Astrocyte (in vitro differentiated cells and primary cell): ENCODE measurements at regions not wholly inside any gene's neighbourhood (a gene's known extent, or its start where the extent isn't known, plus 50 kb on each side); places are given as distances from the start of the nearest gene placed in this dataset.

ENCODE experiments used
- DNase-seq: peaks from one replicate; pipeline ENCODE4 v3.0.0-alpha.2; 2010; ENCODE audit warnings: low read depth
- FAIRE-seq: peaks from 2 replicates; lab custom pipeline; 2011; peaks lifted over from hg19 to GRCh38; lab: Jason Lieb, UNC
- H2AFZ ChIP-seq: 2 replicates; pipeline ENCODE4 v1.6.0; 2012; ENCODE audit warnings: low read depth, low read length, inconsistent platforms
- H3K27ac ChIP-seq: 2 replicates; pipeline ENCODE4 v1.5.1; 2011; ENCODE audit warnings: low read depth, low read length, inconsistent platforms
- H3K27me3 ChIP-seq: 2 replicates; pipeline ENCODE4 v1.6.0; 2011; ENCODE audit warnings: low read length, inconsistent platforms; ENCODE audit not compliant: insufficient read depth
- H3K36me3 ChIP-seq: 2 replicates; pipeline ENCODE4 v1.5.1; 2011; ENCODE audit warnings: low read length, inconsistent platforms; ENCODE audit not compliant: insufficient read depth
- H3K4me1 ChIP-seq: 2 replicates; pipeline ENCODE4 v1.5.1; 2011; ENCODE audit warnings: low read length, inconsistent platforms; ENCODE audit not compliant: insufficient read depth
- H3K4me2 ChIP-seq: 2 replicates; pipeline ENCODE4 v1.6.0; 2012; ENCODE audit warnings: low read length, inconsistent platforms
- H3K4me3 ChIP-seq: 2 replicates; pipeline ENCODE4 v1.5.1; 2011; ENCODE audit warnings: low read depth, mild to moderate bottlenecking, low read length, inconsistent platforms; ENCODE audit not compliant: insufficient read depth
- H3K79me2 ChIP-seq: 2 replicates; pipeline ENCODE4 v1.6.0; 2012; ENCODE audit warnings: mild to moderate bottlenecking, low read length, inconsistent platforms; ENCODE audit not compliant: insufficient read depth
- H3K9ac ChIP-seq: 2 replicates; pipeline ENCODE4 v1.6.0; 2012; ENCODE audit warnings: mild to moderate bottlenecking, low read length, inconsistent platforms
- H3K9me3 ChIP-seq: 2 replicates; pipeline ENCODE4 v1.5.1; 2012; ENCODE audit warnings: low read depth, mild to moderate bottlenecking, low read length, inconsistent platforms; ENCODE audit not compliant: insufficient read depth
- H4K20me1 ChIP-seq: 2 replicates; pipeline ENCODE4 v1.6.0; 2012; ENCODE audit warnings: low read length, inconsistent platforms; ENCODE audit not compliant: insufficient read depth
- H3K27ac Mint-ChIP-seq: one replicate; pipeline ENCODE4 v1.8.0; 2021; ENCODE audit warnings: mild to moderate bottlenecking, mixed read lengths; ENCODE audit not compliant: unreplicated experiment
- H3K27me3 Mint-ChIP-seq: one replicate; pipeline ENCODE4 v1.8.0; 2021; ENCODE audit warnings: low read depth, mixed read lengths; ENCODE audit not compliant: unreplicated experiment
- H3K36me3 Mint-ChIP-seq: one replicate; pipeline ENCODE4 v1.8.0; 2021; ENCODE audit warnings: low read depth, mixed read lengths; ENCODE audit not compliant: unreplicated experiment
- H3K4me1 Mint-ChIP-seq: one replicate; pipeline ENCODE4 v1.8.0; 2021; ENCODE audit warnings: low read depth, mixed read lengths; ENCODE audit not compliant: unreplicated experiment
- H3K4me3 Mint-ChIP-seq: one replicate; pipeline ENCODE4 v1.8.0; 2021; ENCODE audit warnings: mild to moderate bottlenecking, moderate library complexity, mixed read lengths; ENCODE audit not compliant: unreplicated experiment
- H3K9me3 Mint-ChIP-seq: one replicate; pipeline ENCODE4 v1.8.0; 2021; ENCODE audit warnings: mild to moderate bottlenecking, mixed read lengths; ENCODE audit not compliant: unreplicated experiment
- CTCF ChIP-seq: IDR thresholded peaks from 2 replicates; pipeline ENCODE4 v1.5.1; 2011; ENCODE audit warnings: low read depth, mild to moderate bottlenecking, inconsistent platforms, low read length, moderate library complexity; ENCODE audit not compliant: insufficient read depth
- EZH2 ChIP-seq: IDR thresholded peaks from 2 replicates; pipeline ENCODE4 v1.6.1; 2012; ENCODE audit warnings: mild to moderate bottlenecking, low read length, inconsistent platforms; ENCODE audit not compliant: insufficient read depth

- Histone ChIP-seq H3K4me2 (no peak overlapping the region), H3K27ac (no peak overlapping the region), H3K4me3 (no peak overlapping the region), H3K27me3 (no peaks in the 10 kb centered on the region), H3K9ac (no peak overlapping the region), H2AFZ (no peak overlapping the region), H3K79me2 (no peaks in the 10 kb centered on the region), H3K36me3 (no peaks in the 10 kb centered on the region), H3K4me1 (no peaks in the 10 kb centered on the region), H3K9me3 (no peaks in the 10 kb centered on the region), H4K20me1 (no peaks in the 10 kb centered on the region)
- DNase-seq (no peak), FAIRE-seq (no peak)
- Mint-ChIP-seq H3K27me3 (no peaks in the 10 kb centered on the region), H3K9me3 (no peaks in the 10 kb centered on the region), H3K4me1 (no peaks in the 10 kb centered on the region), H3K4me3 (no peak overlapping the region), H3K36me3 (no peaks in the 10 kb centered on the region), H3K27ac (no peak overlapping the region)
- TF ChIP-seq EZH2: no peak
- TF ChIP-seq CTCF: no peak
Observed at GRCh38 chrY:15779891-15780290, 1255.6 kb downstream of the NLGN4Y start.

- H3K9ac ChIP-seq: no peak overlapping the region
- H3K79me2 ChIP-seq: no peaks in the 10 kb centered on the region
- peak overlapping the region; percentile 27 for H3K27ac Mint-ChIP-seq
- no peak overlapping the region for H3K4me3 ChIP-seq
- no peaks in the 10 kb centered on the region for H3K36me3 ChIP-seq
- TF ChIP-seq CTCF (no peak), EZH2 (no peak)
- H3K4me1 Mint-ChIP-seq: no peaks in the 10 kb centered on the region
- no peak overlapping the region for H3K27ac ChIP-seq
- DNase-seq: no peak
- FAIRE-seq: no peak
- H3K4me3 Mint-ChIP-seq: no peak overlapping the region
- H3K27me3 Mint-ChIP-seq: no peaks in the 10 kb centered on the region
- H3K4me1 ChIP-seq: no peaks in the 10 kb centered on the region
- no peaks in the 10 kb centered on the region for H3K27me3 ChIP-seq
- H3K36me3 Mint-ChIP-seq: no peaks in the 10 kb centered on the region
- H2AFZ ChIP-seq: no peak overlapping the region
- no peaks in the 10 kb centered on the region for H4K20me1 ChIP-seq
- H3K4me2 ChIP-seq: no peak overlapping the region
- H3K9me3 ChIP-seq: no peaks in the 10 kb centered on the region
- H3K9me3 Mint-ChIP-seq: no peaks in the 10 kb centered on the region
Observed at GRCh38 chrY:15800021-15800420, 1275.7 kb downstream of the NLGN4Y start.

GRCh38 chrY:15805985-15806384, 1281.7 kb downstream of the NLGN4Y start:
- Histone ChIP-seq H3K9me3 (no peaks in the 10 kb centered on the region), H3K36me3 (no peaks in the 10 kb centered on the region), H3K79me2 (no peaks in the 10 kb centered on the region), H3K27me3 (no peaks in the 10 kb centered on the region), H4K20me1 (no peaks in the 10 kb centered on the region), H3K4me1 (no peaks in the 10 kb centered on the region), H3K27ac (no peak overlapping the region), H3K4me2 (no peak overlapping the region), H3K9ac (no peak overlapping the region), H2AFZ (no peak overlapping the region), H3K4me3 (no peak overlapping the region)
- Mint-ChIP-seq H3K36me3 (no peaks in the 10 kb centered on the region), H3K27me3 (no peaks in the 10 kb centered on the region), H3K4me3 (no peak overlapping the region), H3K27ac (no peak overlapping the region), H3K4me1 (no peaks in the 10 kb centered on the region), H3K9me3 (no peaks in the 10 kb centered on the region)
- no peak for FAIRE-seq
- TF ChIP-seq EZH2 (no peak), CTCF (no peak)
- no peak for DNase-seq
